NB4 (cell line): ENCODE measurements at regions not wholly inside any gene's neighbourhood (a gene's known extent, or its start where the extent isn't known, plus 50 kb on each side); places are given as distances from the start of the nearest gene placed in this dataset.

ENCODE experiments used
- TF ChIP-seq, protein P1 (sequence below): IDR thresholded peaks from 2 replicates; pipeline ENCODE4 v1.6.1; 2011; ENCODE audit warnings: low read depth, low read length
- TF ChIP-seq, protein P2 (sequence below): IDR thresholded peaks from one replicate; pipeline ENCODE4 v1.5.1; 2012; ENCODE audit warnings: low read depth, low read length

DNA sequence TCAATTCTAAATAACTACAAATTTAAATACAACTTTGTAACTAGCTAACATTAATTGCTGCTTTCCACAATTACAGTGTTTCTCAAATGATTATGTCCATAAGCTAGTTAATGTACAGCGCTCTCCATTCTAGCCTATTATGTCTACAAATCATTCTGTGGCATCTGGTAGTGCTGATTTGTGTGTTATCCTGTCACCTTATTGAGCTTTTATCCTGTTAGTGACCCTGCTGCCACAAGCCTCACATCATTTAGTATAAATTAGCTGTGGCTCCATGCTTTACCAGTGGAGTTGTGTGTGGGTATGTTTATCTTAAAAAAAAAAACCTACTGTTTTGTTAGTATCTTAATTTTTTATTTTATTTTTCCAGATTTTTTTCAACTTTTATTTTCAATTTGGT is 112.6 kb upstream of the PJA2 start:
- TF ChIP-seq, protein P1, sequence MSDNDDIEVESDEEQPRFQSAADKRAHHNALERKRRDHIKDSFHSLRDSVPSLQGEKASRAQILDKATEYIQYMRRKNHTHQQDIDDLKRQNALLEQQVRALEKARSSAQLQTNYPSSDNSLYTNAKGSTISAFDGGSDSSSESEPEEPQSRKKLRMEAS = no peak
- TF ChIP-seq, protein P2, sequence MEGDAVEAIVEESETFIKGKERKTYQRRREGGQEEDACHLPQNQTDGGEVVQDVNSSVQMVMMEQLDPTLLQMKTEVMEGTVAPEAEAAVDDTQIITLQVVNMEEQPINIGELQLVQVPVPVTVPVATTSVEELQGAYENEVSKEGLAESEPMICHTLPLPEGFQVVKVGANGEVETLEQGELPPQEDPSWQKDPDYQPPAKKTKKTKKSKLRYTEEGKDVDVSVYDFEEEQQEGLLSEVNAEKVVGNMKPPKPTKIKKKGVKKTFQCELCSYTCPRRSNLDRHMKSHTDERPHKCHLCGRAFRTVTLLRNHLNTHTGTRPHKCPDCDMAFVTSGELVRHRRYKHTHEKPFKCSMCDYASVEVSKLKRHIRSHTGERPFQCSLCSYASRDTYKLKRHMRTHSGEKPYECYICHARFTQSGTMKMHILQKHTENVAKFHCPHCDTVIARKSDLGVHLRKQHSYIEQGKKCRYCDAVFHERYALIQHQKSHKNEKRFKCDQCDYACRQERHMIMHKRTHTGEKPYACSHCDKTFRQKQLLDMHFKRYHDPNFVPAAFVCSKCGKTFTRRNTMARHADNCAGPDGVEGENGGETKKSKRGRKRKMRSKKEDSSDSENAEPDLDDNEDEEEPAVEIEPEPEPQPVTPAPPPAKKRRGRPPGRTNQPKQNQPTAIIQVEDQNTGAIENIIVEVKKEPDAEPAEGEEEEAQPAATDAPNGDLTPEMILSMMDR = no peak
